ENCODE measurements at regions not wholly inside any gene's neighbourhood (a gene's known extent, or its start where the extent isn't known, plus 50 kb on each side); places are given as distances from the start of the nearest gene placed in this dataset.

DNA sequence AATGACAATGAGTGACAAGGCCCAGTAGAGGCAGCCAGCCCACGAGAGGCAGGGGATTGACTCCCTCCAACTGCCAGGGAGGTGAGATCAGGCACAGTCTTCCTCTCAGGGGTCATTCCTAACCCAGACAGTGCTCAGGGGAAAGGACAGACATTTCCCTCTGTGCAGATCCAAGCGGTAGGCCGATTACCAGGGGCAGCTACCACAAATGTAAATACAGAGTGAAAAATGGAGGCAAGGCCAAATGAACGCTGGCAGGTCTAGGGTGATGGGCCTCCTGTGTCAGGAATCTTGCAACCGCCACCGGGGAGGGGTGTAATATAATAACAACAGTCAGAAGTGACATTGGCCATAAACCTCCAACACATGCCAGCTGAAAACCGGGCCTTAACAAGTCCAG lies 881.4 kb downstream of the UQCRFS1 start:
- H3K56ac ChIP-seq (ENCODE audit: insufficient read length, low read depth, low read length), result no peak overlapping the region
- H3K23ac ChIP-seq (ENCODE audit: insufficient read length, low read depth, low read length), result no peak overlapping the region
- H3K27ac ChIP-seq (ENCODE audit: insufficient read length, low read depth, low read length), result no peak overlapping the region
- H2BK15ac ChIP-seq (ENCODE audit: low read depth, low read length), result no peak overlapping the region
- no peak overlapping the region for H2BK5ac ChIP-seq (ENCODE audit: insufficient read length, low read length)
- Mint-ChIP-seq H3K27me3 (ENCODE audit: low read depth) (no peaks in the 10 kb centered on the region; the same call in none of the 2 replicates), H3K4me3 (no peak overlapping the region), H3K9me3 (peaks cover 17 to 18% of the 10 kb centered on the region in 2 experiments), H3K27ac (no peak overlapping the region), H3K4me1 (peaks cover 4% of the 10 kb centered on the region in 2 experiments), H3K36me3 (ENCODE audit: insufficient read depth in 1 of 3, low read depth in 3 of 3) (peaks cover 6 to 20% (median 7%) of the 10 kb centered on the region in 3 experiments; a peak in 5 of 7 replicates)
- no peak overlapping the region for H4K91ac ChIP-seq (ENCODE audit: insufficient read length, low read depth, low read length)
- H3K9me3 ChIP-seq (ENCODE audit: control insufficient read depth, low read depth, low read length), result no peaks in the 10 kb centered on the region
- H2AK5ac ChIP-seq (ENCODE audit: insufficient read length, low read length), result no peak overlapping the region
- no peak overlapping the region for H3K9ac ChIP-seq (ENCODE audit: extremely low read depth, insufficient read length, low read length)
- no peak overlapping the region for H2BK12ac ChIP-seq (ENCODE audit: insufficient read length, low read depth, low read length)
- H2BK120ac ChIP-seq (ENCODE audit: low read depth, low read length, poor library complexity, severe bottlenecking), result no peak overlapping the region
- no peak overlapping the region for H4K8ac ChIP-seq (replicated peaks; ENCODE audit: insufficient read length, low read depth, low read length)
- H2BK20ac ChIP-seq (ENCODE audit: low read depth, low read length, poor library complexity, severe bottlenecking), result no peak overlapping the region
- H4K20me1 ChIP-seq (ENCODE audit: control insufficient read depth, insufficient read depth, insufficient read length), result no peaks in the 10 kb centered on the region
- H3K4me2 ChIP-seq (ENCODE audit: insufficient read depth, insufficient read length, low read length), result no peak overlapping the region
- H3K79me1 ChIP-seq (ENCODE audit: insufficient read depth, low read depth, low read length, poor library complexity, severe bottlenecking), result no peaks in the 10 kb centered on the region
- DNase-seq, result no peak
- H3K18ac ChIP-seq (ENCODE audit: insufficient read length, low read depth, low read length), result no peak overlapping the region
- no peaks in the 10 kb centered on the region for H3K4me1 ChIP-seq (ENCODE audit: insufficient read depth, low read length)
- no peak for TF ChIP-seq CTCF (conservative IDR thresholded peaks at IDR 0.05)
- no peaks in the 10 kb centered on the region for H3K23me2 ChIP-seq (ENCODE audit: insufficient read length, low read depth, low read length, poor library complexity, severe bottlenecking)
- no peak overlapping the region for H3K4ac ChIP-seq (ENCODE audit: low read depth, low read length)
- WGBS (ENCODE audit: extremely low coverage, insufficient read length, low lambda C conversion rate), result no CpG with 5 or more reads among the region's 7 CpGs
- no peak overlapping the region for H2AFZ ChIP-seq (ENCODE audit: low read length)
- no peaks in the 10 kb centered on the region for H3K79me2 ChIP-seq (ENCODE audit: insufficient read depth, low read length)
- no peak overlapping the region for H4K5ac ChIP-seq (ENCODE audit: insufficient read length, low read depth, low read length)
- H3K14ac ChIP-seq (ENCODE audit: insufficient read depth, low read length), result no peak overlapping the region
- no peak overlapping the region for H3T11ph ChIP-seq (ENCODE audit: low read length)
- no peaks in the 10 kb centered on the region for H3K27me3 ChIP-seq (ENCODE audit: insufficient read depth, low read length)
